Posterior cingulate gyrus (tissue), 11 donors: ENCODE measurements at regions not wholly inside any gene's neighbourhood (a gene's known extent, or its start where the extent isn't known, plus 50 kb on each side); places are given as distances from the start of the nearest gene placed in this dataset.
"Not testable (repeated sequence)": the region's sequence is repeated elsewhere in the genome, so short reads cannot be mapped to it uniquely, and the experiment has no call there.

Experiments
- DNase-seq, 10 donors: peaks; one replicate each; pipeline versions ENCODE4 v3.0.0 to v3.0.0-alpha.2; 2020 to 2021; ENCODE audit warnings: mixed read lengths in 3 of 10
- intact Hi-C: fragments of 100-400 bp; cut with DNase I; formaldehyde crosslinking; loops from one replicate; pipeline ENCODE4 v1.15.1; 2023

DNA sequence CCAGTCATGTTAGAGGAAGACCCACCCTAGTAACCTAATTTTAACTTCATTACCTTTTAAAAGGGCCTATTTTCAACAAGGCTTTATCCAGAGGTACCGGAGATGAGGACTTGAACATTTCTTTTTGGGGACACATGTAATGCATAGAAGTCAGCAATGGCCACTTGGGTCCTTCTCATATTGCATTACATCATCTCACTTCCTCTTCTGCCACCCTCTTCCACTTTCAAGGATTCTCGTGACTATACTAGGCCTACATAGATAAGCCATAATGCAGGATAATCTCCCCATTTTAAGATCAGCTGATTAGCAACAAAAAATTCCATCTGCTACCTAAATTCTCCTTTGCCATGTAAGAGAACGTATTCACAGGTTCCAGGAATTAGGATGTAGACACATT lies 557.2 kb downstream of the KCTD12 start:
- intact Hi-C loops, result no loop called here
- no peak for DNase-seq

- no peak for DNase-seq
- intact Hi-C loops, result no loop called here
Observed at GRCh38 chr13:76326343-76326742, 559.9 kb downstream of the KCTD12 start.

GRCh38 chr13:76319921-76320320 lies 566.3 kb downstream of the KCTD12 start:
- intact Hi-C loops, result no loop called here
- DNase-seq, result no peak

- intact Hi-C loops, result no loop called here
- no peak for DNase-seq
Observed at GRCh38 chr13:76316998-76317527, 569.1 kb downstream of the KCTD12 start.

- no peak for DNase-seq
- intact Hi-C loops, result no loop called here
Observed at GRCh38 chr13:76314495-76314894, 571.7 kb downstream of the KCTD12 start.

- DNase-seq, result no peak
- intact Hi-C loops, result no loop called here
Observed at GRCh38 chr13:76307142-76307541, 579.1 kb downstream of the KCTD12 start.

GRCh38 chr13:76300688-76301087 lies 585.5 kb downstream of the KCTD12 start:
- intact Hi-C loops, result no loop called here
- DNase-seq, result no peak

DNA sequence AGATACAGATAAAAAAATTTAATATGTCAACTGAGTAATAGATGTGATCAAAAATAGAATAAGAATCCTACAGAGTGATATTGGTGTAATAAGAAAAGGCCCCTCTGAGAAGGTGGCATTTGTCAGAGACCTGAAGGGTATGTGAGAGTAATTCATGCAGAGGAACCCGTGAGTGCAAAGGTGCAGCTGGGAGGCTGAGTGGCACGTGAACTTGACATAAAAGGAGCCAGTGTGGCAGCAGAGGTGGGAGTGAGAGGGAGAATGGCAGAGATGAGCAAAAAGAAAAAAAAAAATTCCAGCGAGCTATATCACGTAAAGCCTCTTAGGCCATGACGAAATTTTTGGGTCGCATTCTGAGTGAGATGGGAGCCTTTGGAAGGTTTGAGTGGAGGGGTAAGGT lies 588.9 kb downstream of the KCTD12 start:
- no peak for DNase-seq
- intact Hi-C loops, result no loop called here

DNA sequence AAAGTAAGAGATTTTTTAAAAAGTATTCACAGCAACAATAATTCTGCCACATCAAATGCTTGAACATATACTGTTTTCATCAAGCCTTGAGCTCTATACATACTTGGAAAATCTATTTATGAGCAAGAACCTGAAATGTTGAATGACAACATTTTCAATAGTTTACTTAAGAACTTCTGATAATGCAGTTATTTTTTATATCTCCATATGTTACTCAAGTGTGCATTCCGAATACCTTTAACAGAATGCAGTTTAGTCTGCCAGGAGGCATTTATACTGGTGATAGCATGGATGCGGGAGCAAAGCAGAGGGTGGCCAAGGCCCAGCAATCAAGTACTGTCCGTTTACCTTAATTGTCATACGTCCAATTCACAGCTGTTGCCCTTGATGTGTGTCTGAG lies 589.5 kb downstream of the KCTD12 start:
- no peak for DNase-seq
- intact Hi-C loops, result no loop called here

DNA sequence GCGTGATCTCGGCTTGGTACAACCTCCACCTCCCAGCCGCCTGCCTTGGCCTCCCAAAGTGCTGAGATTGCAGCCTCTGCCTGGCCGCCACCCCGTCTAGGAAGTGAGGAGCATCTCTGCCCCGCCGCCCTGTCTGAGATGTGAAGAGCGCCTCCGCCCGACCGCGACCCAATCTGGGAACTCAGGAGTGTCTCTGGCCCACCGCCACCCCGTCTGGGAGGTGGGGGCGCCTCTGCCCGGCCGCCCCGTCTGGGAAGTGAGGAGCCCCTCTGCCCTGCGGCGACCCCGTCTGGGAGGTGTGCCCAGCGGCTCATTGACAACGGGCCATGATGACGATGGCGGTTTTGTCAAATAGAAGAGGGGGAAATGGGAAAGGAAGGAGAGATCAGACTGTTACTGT lies 591.2 kb downstream of the KCTD12 start:
- intact Hi-C loops, result not testable (repeated sequence)
- peak in 3 of 10 donors; percentile 59 to 74 (median 71) for DNase-seq

GRCh38 chr13:76293751-76294150 lies 592.5 kb downstream of the KCTD12 start:
- intact Hi-C loops, result no loop called here
- DNase-seq, result no peak

DNA sequence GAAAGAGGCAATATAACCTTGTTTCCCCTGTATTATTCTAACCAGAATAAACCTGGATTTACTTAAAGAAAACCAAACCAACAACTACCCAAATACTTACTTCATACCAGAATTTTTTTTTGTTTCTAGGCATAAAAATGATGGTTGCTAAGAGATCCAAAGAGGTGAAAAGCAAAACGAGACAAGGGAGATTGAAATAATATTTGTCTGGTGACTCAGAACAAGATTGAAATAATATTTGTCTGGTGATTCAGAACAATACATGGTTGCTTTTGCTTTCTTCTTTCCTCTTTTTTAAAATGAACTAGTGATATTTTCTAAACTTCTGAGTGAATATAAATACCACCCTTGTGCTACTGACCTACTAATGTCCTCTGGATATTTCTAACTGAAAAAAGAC lies 592.9 kb downstream of the KCTD12 start:
- intact Hi-C loops, result no loop called here
- no peak for DNase-seq

DNA sequence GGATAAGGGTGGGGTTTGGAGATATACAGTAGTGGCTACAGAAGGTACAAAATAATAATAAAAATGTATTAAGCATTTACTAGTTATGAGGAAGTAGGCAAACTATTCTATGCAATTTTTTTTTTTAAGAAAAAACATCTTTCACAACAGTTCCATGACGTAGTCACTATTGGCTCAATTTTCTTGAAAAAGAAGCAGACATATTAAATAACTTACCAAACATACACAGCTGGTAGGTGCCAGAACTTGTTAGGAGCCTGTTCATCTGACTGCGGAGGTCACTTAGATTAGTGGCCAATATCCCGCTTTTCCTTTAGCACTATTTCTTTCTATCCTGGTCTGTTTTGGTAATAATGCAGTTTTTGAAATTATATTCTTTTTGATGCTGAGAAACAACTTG lies 593.5 kb downstream of the KCTD12 start:
- intact Hi-C loops, result no loop called here
- no peak for DNase-seq

DNA sequence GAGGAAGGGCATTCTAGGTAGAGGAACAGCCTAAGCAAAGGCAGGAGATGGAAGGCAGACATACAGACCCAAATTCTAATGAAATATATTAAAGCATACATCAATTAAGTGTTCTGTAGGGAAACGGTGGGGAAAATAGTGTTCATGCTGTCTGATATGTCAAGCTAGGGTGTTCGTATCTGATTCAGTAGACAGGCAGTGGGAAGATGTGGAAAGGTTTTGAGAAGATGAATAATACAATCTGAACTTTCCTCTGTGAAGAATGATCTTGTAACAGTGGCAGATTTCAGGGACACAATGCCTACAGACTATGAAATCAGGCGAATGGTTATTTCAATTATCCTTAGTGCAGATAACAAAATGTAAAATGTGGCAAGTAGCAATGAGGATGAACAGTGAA lies 594.2 kb downstream of the KCTD12 start:
- intact Hi-C loops, result no loop called here

GRCh38 chr13:76289558-76289957 lies 596.6 kb downstream of the KCTD12 start:
- DNase-seq, result no peak
- intact Hi-C loops, result no loop called here

More for the DNA sequence above, 594.2 kb downstream of the KCTD12 start:
- DNase-seq, result no peak

GRCh38 chr13:76286178-76286577 lies 600.0 kb downstream of the KCTD12 start:
- intact Hi-C loops, result no loop called here
- no peak for DNase-seq

GRCh38 chr13:76285463-76285862 lies 600.7 kb downstream of the KCTD12 start:
- intact Hi-C loops, result no loop called here
- no peak for DNase-seq

DNA sequence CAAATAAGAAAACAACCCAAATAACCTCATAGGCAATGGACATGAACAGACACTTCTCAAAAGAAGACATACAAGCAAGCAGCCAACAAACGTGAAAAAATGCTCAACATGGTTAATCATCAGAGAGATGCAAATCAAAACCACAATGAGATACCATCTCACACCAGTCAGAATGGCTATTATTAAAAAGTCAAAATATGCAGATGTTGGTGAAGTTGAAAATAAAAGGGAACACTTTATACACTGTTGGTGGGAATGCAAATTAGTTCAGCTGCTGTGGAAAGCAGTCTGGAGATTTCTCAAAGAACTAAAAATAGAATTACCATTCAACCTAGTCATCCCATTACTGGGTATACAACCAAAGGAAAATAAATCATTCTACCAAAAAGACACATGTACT lies 606.4 kb downstream of the KCTD12 start:
- DNase-seq, intact Hi-C loops: not testable (repeated sequence)

- peak in 1 of 10 donors; percentile 57 for DNase-seq
- intact Hi-C loops, result no loop called here
Observed at GRCh38 chr13:76271728-76272232, 614.4 kb downstream of the KCTD12 start.

GRCh38 chr13:76268307-76268706 lies 617.9 kb downstream of the KCTD12 start:
- DNase-seq, intact Hi-C loops: not testable (repeated sequence)

DNA sequence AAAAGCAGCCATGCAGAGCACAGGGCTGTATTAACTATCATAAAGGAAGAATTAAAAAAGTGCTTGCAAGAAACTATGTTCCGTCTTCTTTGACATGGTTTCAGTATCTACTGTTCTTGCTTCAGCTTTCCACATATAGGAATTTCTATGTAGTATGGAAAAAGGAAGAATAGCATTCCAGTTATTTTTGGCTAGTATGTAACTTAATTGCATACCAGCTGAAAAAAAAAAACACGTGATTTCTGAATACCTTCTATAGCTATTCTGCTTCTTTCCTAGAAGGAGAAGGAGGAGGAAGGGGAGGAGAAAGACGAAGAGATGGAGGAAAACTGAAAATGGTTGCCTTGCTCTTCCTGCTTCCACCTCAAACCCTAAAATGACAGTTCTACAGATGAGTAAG lies 619.0 kb downstream of the KCTD12 start:
- DNase-seq, result no peak
- intact Hi-C loops, result no loop called here

DNA sequence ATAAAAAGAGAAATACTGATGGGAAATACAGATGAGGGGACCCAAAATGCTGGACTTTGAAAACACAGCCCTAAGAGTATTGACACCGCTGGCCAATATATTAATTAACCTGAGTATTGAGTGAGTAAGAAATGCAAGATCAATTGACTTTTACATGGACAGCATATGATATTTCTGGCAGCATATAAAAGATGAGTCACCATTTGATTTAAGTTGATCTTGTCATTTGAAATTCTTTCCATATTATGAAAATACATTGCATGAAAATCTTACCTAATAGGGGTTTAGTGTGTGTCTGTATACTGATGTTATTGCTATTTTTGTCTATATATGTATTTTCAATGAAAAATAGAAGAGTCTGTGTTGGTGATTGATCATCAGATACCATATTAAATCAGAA lies 619.6 kb downstream of the KCTD12 start:
- intact Hi-C loops, result no loop called here
- DNase-seq, result no peak

GRCh38 chr13:76250211-76250610 lies 614.1 kb downstream of the LMO7 start:
- DNase-seq, result no peak
- intact Hi-C loops, result no loop called here
